HG03439 (cell line): ENCODE measurements at regions not wholly inside any gene's neighbourhood (a gene's known extent, or its start where the extent isn't known, plus 50 kb on each side); places are given as distances from the start of the nearest gene placed in this dataset.
"Not testable (repeated sequence)": the region's sequence is repeated elsewhere in the genome, so short reads cannot be mapped to it uniquely, and the experiment has no call there.

Experiments used
- ATAC-seq: cut with Tn5 transposase; IDR thresholded peaks from one replicate; pipeline ENCODE4 v1.9.1; 2021; ENCODE audit warnings: mild to moderate bottlenecking, moderate library complexity; ENCODE audit not compliant: unreplicated experiment

- ATAC-seq = no peak
These were observed 682.2 kb upstream of the RAG2 start for GRCh38 chr11:37280200-37280599.

- ATAC-seq = no peak
These were observed 679.9 kb upstream of the RAG2 start for GRCh38 chr11:37277896-37278465.

DNA sequence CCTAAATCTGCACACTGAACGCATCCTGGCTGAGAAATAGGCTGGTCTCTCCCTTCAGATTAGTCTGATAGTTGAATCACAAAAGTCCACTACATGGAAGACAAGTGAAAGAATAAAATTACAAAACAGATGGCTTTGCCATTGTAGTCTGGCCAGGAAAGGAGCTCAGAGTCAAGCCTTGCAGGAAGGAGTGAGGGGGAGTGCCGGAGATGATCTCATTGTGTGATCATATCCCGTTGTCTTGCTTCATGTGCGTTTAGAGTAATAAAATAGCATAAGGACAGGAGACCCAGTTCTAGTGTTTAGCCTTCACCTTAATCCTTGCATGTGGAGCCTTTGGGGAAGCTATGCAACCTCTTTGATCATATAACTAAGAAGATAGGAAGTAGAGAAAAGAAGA is 666.7 kb upstream of the RAG2 start:
- no peak for ATAC-seq

DNA sequence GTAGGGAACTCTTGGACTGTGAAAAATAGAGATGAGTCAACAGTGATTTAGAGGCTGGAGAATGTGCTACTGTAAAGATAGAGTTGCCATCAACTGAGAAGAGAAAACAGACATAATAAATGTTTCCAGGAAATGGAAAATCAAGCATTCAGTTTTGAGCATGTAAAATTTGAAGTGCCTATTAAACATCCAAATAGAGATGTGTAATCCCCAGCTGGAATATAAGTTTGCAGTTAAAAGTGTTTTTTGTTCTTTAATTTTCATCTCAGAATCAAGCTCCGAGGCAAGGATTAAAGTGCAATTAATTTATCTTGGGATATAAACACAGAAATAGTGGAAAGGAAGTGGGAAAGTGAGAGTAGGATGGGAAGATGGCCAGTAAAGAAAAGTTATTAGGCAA is 666.0 kb upstream of the RAG2 start:
- no peak for ATAC-seq

- ATAC-seq = not testable (repeated sequence)
These were observed 665.4 kb upstream of the RAG2 start for GRCh38 chr11:37263467-37263866.

GRCh38 chr11:37259734-37260133 is 661.7 kb upstream of the RAG2 start:
- no peak for ATAC-seq

GRCh38 chr11:37248145-37248544 is 650.1 kb upstream of the RAG2 start:
- no peak for ATAC-seq

GRCh38 chr11:37246092-37246491 is 648.1 kb upstream of the RAG2 start:
- not testable (repeated sequence) for ATAC-seq

DNA sequence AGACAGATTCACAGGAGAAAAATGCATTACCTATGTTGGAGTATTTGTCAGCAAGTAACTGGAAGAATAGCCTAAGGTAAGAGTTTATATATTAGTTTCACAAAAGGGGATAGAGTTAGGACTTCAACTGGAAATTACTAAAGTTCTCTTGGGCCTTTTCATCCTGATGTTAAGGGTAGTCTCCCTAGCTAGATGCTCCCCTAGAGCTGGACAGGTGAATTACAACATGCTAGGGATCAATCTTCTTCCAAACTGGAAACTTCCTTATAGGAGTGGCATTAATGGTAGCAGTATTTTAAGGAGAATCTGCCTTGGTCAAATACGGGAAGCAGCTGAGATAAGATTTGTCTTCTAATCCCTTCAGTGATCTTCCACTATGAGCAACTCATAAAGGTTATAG is 632.8 kb upstream of the RAG2 start:
- ATAC-seq = no peak

- ATAC-seq = no peak
These were observed 625.9 kb upstream of the RAG2 start for GRCh38 chr11:37223962-37224361.

GRCh38 chr11:37203006-37203405 is 605.0 kb upstream of the RAG2 start:
- no peak for ATAC-seq

- ATAC-seq = no peak
These were observed 601.0 kb upstream of the RAG2 start for GRCh38 chr11:37199082-37199481.

DNA sequence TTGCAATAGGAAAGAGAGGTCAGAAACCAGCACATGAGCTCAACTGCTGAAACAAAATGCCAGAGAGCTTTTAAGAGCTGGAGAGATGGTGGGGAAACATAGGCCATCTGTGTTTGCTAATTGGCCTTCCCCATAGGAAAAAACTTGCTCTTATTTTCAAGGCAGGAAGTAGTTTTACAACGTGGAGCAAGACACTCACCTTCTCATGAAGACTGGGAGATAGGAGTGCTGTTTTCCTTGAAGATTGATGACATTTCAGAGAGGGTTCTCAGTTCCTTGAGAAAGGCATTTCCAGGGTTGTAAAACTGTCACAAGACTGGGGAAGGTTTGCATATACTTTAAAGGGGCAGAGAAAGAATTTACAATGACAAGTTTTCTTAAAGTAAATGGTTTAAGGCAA is 586.3 kb upstream of the RAG2 start:
- no peak for ATAC-seq

GRCh38 chr11:37182031-37182430 is 584.0 kb upstream of the RAG2 start:
- ATAC-seq = no peak

DNA sequence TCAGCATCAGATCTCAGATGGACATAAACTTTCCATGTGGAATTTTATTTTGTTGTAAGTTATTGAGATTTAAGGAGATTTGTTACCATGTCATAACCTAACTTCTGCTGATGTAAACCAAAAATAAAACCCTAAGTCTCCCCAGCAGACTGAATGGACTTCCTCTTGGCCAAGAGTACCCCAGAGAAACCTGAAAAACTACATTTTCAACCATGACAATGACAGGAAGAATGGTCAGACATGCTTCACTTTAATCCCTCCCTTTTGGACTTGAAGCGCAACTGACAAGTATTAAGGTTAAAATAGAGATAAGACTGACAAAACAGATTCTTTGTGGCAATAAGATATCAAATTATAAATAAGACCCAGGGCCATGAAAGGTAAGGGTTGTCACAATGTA is 579.7 kb upstream of the RAG2 start:
- no peak for ATAC-seq

- no peak for ATAC-seq
These were observed 573.4 kb upstream of the RAG2 start for GRCh38 chr11:37171451-37171850.

GRCh38 chr11:37170311-37170710 is 572.3 kb upstream of the RAG2 start:
- no peak for ATAC-seq

DNA sequence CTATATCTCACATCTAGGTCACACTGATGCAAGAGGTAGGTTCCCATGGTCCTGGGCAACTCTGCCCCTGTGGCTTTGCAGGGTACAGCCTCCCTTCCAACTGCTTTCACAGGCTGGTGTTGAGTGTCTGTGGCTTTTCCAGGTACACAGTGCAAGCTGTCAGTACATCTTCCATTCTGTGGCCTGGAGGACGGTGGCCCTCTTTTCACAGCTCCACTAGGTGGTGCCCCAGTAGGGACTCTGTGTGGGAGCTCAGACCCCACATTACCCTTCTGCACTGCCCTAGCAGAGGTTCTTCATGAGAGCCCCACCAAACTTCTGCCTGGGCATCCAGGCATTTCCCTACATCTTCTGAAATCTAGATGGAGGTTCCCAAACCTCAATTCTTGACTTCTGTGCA is 547.4 kb upstream of the RAG2 start:
- ATAC-seq = not testable (repeated sequence)

GRCh38 chr11:37142591-37142990 is 544.6 kb upstream of the RAG2 start:
- ATAC-seq = no peak

DNA sequence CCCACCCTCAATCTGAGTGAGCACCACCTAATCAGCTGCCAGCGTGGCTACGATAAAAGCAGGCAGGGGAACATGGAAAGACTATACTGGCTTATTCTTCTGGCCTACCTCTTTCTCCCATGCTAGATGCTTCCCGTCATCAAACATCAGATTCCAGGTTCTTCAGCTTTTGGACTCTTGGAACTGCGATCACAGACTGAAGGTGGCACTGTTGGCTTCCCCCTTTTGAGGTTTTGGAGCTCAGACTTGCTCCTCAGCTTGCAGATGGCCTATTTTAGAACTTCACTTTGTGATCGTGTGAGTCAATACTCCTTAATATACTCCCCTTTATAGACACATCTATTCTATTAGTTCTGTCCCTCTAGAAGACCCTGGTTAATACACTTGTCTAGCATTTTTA is 543.7 kb upstream of the RAG2 start:
- ATAC-seq = no peak

- not testable (repeated sequence) for ATAC-seq
These were observed 537.6 kb upstream of the RAG2 start for GRCh38 chr11:37135606-37136005.

DNA sequence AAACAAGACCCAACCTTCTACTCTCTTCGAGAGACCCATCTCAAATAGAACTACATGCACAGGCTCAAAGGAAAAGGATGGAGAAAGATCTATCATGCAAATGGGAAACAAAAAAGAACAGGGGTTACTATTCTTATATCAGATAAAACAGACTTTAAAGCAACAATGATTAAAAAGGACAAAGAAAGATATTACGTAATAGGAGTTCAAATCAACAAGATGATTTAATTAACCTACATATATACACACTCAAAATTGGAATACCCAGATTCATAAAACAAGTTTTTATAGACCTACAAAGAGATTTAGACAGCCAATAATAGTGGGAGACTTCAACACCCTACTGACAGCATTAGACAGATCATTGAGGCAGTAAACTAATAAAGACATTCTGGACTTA is 536.6 kb upstream of the RAG2 start:
- no peak for ATAC-seq

DNA sequence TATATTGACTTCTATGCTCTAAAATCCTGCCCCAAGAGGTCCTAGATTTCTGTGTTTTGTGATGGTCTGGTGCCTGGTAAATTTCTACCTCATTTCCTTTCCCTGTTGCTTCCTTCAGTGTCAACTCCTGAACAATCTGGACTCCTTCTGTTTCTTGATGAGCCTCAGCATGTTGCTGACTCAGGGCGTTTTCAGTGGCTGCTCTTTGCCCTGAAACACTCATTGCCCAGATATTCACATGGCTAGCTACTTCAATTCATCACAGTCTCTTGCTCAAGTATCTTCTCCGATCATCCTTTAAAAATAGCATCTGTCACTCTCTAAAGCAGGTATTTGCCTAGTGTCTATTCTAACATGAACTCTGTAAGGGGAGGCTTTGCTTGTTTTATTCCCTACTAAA is 526.3 kb upstream of the RAG2 start:
- no peak for ATAC-seq

- no peak for ATAC-seq
These were observed 517.9 kb upstream of the RAG2 start for GRCh38 chr11:37115963-37116362.
